Right lobe of liver (tissue), 4 donors: ENCODE measurements at regions not wholly inside any gene's neighbourhood (a gene's known extent, or its start where the extent isn't known, plus 50 kb on each side); places are given as distances from the start of the nearest gene placed in this dataset.

Experiments used
- POLR2A ChIP-seq: fragments of 450-650 bp; IDR thresholded peaks from one replicate; pipeline ENCODE4 v1.6.1; 2017; ENCODE audit warnings: antibody characterized with exemption, mild to moderate bottlenecking
- TF ChIP-seq, protein P1 (sequence below), 4 donors: fragments of 200-600 bp in 3 of 4; fragments of 450-650 bp in 1 of 4; IDR thresholded peaks; one replicate each; pipeline versions ENCODE4 v1.5.1 to v1.8.0; 2016 to 2022; ENCODE audit warnings: antibody characterized with exemption in 4 of 4, mild to moderate bottlenecking in 2 of 4
- donor health status: DM: no; HTN: no; CAD: no.
- donor health status: DM: no; HTN: no; CAD: no.
- donor health status: DM: no; HTN: yes; CAD: no.

DNA sequence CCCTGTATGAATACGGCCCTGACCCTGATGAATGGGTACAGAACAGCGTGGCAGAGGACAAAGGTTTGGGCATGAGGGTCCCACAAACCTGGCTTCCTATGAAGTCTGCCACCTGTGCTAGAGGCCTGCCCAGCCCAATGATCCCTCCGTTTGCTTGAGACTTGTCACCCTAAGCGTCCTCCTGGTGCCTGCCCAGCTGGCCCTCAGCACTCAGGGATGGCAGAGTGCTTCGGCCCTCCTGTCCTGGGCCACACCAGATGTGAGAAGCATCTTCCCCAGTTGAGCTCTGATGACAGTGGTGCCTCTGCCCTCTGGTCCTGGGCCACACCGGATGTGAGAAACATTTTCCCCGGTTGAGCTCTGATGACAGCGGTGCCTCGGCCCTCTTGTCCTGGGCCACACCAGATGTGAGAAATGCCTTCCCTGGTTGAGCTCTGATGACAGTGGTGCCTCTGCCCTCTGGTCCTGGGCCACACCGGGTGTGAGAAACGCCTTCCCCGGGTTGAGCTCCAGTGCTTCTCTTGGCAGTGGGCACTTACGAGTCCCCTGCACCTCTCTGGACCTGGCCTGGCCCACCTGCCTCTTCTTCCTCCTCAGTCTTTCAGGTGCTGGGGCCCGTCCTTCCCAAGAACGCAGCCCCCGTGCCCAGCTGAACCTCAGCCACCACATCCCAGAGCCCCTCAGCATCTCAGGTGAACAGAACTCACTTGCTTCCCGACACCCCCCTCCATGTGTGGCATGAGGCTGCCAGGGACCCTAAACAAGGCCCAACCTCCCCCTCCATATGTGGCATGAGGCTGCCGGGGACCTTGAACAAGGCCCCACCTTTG lies 253.1 kb upstream of the IRX1 start:
- no peak for TF ChIP-seq POLR2A
- TF ChIP-seq, protein P1, sequence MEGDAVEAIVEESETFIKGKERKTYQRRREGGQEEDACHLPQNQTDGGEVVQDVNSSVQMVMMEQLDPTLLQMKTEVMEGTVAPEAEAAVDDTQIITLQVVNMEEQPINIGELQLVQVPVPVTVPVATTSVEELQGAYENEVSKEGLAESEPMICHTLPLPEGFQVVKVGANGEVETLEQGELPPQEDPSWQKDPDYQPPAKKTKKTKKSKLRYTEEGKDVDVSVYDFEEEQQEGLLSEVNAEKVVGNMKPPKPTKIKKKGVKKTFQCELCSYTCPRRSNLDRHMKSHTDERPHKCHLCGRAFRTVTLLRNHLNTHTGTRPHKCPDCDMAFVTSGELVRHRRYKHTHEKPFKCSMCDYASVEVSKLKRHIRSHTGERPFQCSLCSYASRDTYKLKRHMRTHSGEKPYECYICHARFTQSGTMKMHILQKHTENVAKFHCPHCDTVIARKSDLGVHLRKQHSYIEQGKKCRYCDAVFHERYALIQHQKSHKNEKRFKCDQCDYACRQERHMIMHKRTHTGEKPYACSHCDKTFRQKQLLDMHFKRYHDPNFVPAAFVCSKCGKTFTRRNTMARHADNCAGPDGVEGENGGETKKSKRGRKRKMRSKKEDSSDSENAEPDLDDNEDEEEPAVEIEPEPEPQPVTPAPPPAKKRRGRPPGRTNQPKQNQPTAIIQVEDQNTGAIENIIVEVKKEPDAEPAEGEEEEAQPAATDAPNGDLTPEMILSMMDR (IDR thresholded peaks at IDR 0.05), result no peak
